Calu3 (cell line): ENCODE measurements at regions not wholly inside any gene's neighbourhood (a gene's known extent, or its start where the extent isn't known, plus 50 kb on each side); places are given as distances from the start of the nearest gene placed in this dataset.

Experiments
- BruUV-seq: library from RNA; stranded (reverse); fragments of 400-500 nt; replicated peaks from 2 replicates; lab custom pipeline; 2021; lab: Mats Ljungman, UMichigan
- CTCF ChIA-PET: fragments of 300-600 bp; sonication (Branson Sonifier 250); formaldehyde crosslinking; loops from one replicate; lab custom pipeline; 2022; ENCODE audit warnings: antibody characterized with exemption; lab: Charles Lee
- DNase-seq: peaks from one replicate; pipeline ENCODE4 v3.0.0; 2022
- H3K27ac Mint-ChIP-seq: one replicate; pipeline ENCODE4 v1.8.0; 2022; ENCODE audit warnings: mixed read lengths; ENCODE audit not compliant: unreplicated experiment
- H3K27me3 Mint-ChIP-seq: one replicate; pipeline ENCODE4 v1.8.0; 2022; ENCODE audit warnings: mixed read lengths; ENCODE audit not compliant: unreplicated experiment
- H3K36me3 Mint-ChIP-seq: one replicate; pipeline ENCODE4 v1.8.0; 2022; ENCODE audit warnings: mild to moderate bottlenecking, moderate library complexity, mixed read lengths; ENCODE audit not compliant: insufficient read depth, unreplicated experiment
- H3K4me1 Mint-ChIP-seq: one replicate; pipeline ENCODE4 v1.8.0; 2022; ENCODE audit warnings: mild to moderate bottlenecking, low read depth, mixed read lengths; ENCODE audit not compliant: unreplicated experiment
- H3K4me3 Mint-ChIP-seq: one replicate; pipeline ENCODE4 v1.8.0; 2022; ENCODE audit warnings: mild to moderate bottlenecking, low read depth, moderate library complexity, mixed read lengths; ENCODE audit not compliant: unreplicated experiment
- H3K9me3 Mint-ChIP-seq: one replicate; pipeline ENCODE4 v1.8.0; 2022; ENCODE audit warnings: low read depth, mixed read lengths; ENCODE audit not compliant: unreplicated experiment
- CTCF ChIP-seq: fragments of 200-600 bp; IDR thresholded peaks from one replicate; pipeline ENCODE4 v1.8.0; 2022; ENCODE audit warnings: antibody characterized with exemption; ENCODE audit not compliant: unreplicated experiment
- intact Hi-C: fragments of 100-400 bp; cut with micrococcal nuclease; formaldehyde crosslinking; loops from one replicate; pipeline ENCODE4 v1.10.0; 2022; ENCODE audit not compliant: unreplicated experiment

- TF ChIP-seq CTCF, result no peak
- no peaks in the 10 kb centered on the region for H3K36me3 Mint-ChIP-seq
- BruUV-seq, result no TSS peak
- no peaks in the 10 kb centered on the region for H3K27me3 Mint-ChIP-seq
- intact Hi-C loops, result no loop called here
- no peak for DNase-seq
- CTCF ChIA-PET, result no interaction called here
- no peaks in the 10 kb centered on the region for H3K9me3 Mint-ChIP-seq
- no peak overlapping the region for H3K4me3 Mint-ChIP-seq
- H3K4me1 Mint-ChIP-seq, result no peaks in the 10 kb centered on the region
- no peak overlapping the region for H3K27ac Mint-ChIP-seq
Measured at GRCh38 chr21:14691914-14692313, 145.8 kb upstream of the SAMSN1 start.

- Mint-ChIP-seq H3K9me3 (no peaks in the 10 kb centered on the region), H3K4me1 (no peaks in the 10 kb centered on the region), H3K4me3 (no peak overlapping the region), H3K36me3 (no peaks in the 10 kb centered on the region), H3K27ac (no peak overlapping the region), H3K27me3 (no peaks in the 10 kb centered on the region)
- TF ChIP-seq CTCF, result no peak
- intact Hi-C loops, result no loop called here
- CTCF ChIA-PET, result no interaction called here
- BruUV-seq, result no TSS peak
- no peak for DNase-seq
Measured at GRCh38 chr21:14690886-14691285, 144.8 kb upstream of the SAMSN1 start.

- Mint-ChIP-seq H3K9me3 (no peaks in the 10 kb centered on the region), H3K4me1 (no peaks in the 10 kb centered on the region), H3K4me3 (no peak overlapping the region), H3K27me3 (no peaks in the 10 kb centered on the region), H3K27ac (no peak overlapping the region), H3K36me3 (no peaks in the 10 kb centered on the region)
- intact Hi-C loops, result no loop called here
- BruUV-seq, result no TSS peak
- TF ChIP-seq CTCF, result no peak
- DNase-seq, result no peak
- CTCF ChIA-PET, result no interaction called here
Measured at GRCh38 chr21:14688936-14689335, 142.8 kb upstream of the SAMSN1 start.

GRCh38 chr21:14688412-14688811 lies 142.3 kb upstream of the SAMSN1 start:
- no peak for DNase-seq
- intact Hi-C loops, result no loop called here
- CTCF ChIA-PET, result interaction anchor here (0.7 kb wide), 1 partner anchor 21 kb away, joined by 3 read pairs; no protein-coding TSS in a partner anchor
- H3K27ac Mint-ChIP-seq, result no peak overlapping the region
- H3K36me3 Mint-ChIP-seq, result no peaks in the 10 kb centered on the region
- H3K9me3 Mint-ChIP-seq, result no peaks in the 10 kb centered on the region
- BruUV-seq, result no TSS peak
- no peaks in the 10 kb centered on the region for H3K4me1 Mint-ChIP-seq
- no peak overlapping the region for H3K4me3 Mint-ChIP-seq
- TF ChIP-seq CTCF, result no peak
- no peaks in the 10 kb centered on the region for H3K27me3 Mint-ChIP-seq

DNA sequence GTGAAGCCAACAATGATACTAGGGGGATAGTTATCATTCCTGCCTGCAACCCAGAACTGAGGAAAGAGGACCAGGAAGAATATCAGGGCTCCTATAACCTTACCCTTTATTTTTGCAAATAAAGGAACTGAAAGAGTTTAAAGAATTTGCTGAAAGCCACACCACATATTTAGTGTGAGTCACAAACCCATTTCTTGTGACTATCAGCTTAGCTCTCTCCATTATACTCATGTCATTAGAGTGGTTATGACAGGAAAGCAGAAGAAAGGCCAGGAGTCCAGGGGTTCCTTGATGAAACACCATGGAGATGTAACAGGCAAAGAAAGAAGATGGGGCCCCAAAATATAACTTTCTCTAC lies 141.1 kb upstream of the SAMSN1 start:
- intact Hi-C loops, result no loop called here
- H3K4me1 Mint-ChIP-seq, result no peaks in the 10 kb centered on the region
- no TSS peak for BruUV-seq
- H3K27ac Mint-ChIP-seq, result no peak overlapping the region
- H3K27me3 Mint-ChIP-seq, result no peaks in the 10 kb centered on the region
- H3K9me3 Mint-ChIP-seq, result no peaks in the 10 kb centered on the region
- no peak for DNase-seq
- H3K36me3 Mint-ChIP-seq, result no peaks in the 10 kb centered on the region
- no peak for TF ChIP-seq CTCF
- CTCF ChIA-PET, result no interaction called here
- no peak overlapping the region for H3K4me3 Mint-ChIP-seq
